Fibroblast of skin of back (primary cell): ENCODE measurements at regions not wholly inside any gene's neighbourhood (a gene's known extent, or its start where the extent isn't known, plus 50 kb on each side); places are given as distances from the start of the nearest gene placed in this dataset.
"Not testable (repeated sequence)": the region's sequence is repeated elsewhere in the genome, so short reads cannot be mapped to it uniquely, and the experiment has no call there.

ENCODE experiments used
- DNase-seq: peaks from one replicate; pipeline ENCODE4 v3.0.0-alpha.2; 2013

- DNase-seq = not testable (repeated sequence)
Measured at GRCh38 chr7:52573141-52573540, 462.3 kb upstream of the POM121L12 start.

- no peak for DNase-seq
Measured at GRCh38 chr7:52571026-52571425, 464.4 kb upstream of the POM121L12 start.

- no peak for DNase-seq
Measured at GRCh38 chr7:52569151-52569550, 466.3 kb upstream of the POM121L12 start.

- DNase-seq = no peak
Measured at GRCh38 chr7:52565974-52566373, 469.5 kb upstream of the POM121L12 start.

GRCh38 chr7:52555805-52556204 lies 479.6 kb upstream of the POM121L12 start:
- DNase-seq = no peak

- DNase-seq = no peak
Measured at GRCh38 chr7:52547308-52547910, 488.0 kb upstream of the POM121L12 start.

- not testable (repeated sequence) for DNase-seq
Measured at GRCh38 chr7:52541198-52541765, 494.2 kb upstream of the POM121L12 start.

GRCh38 chr7:52540041-52540440 lies 495.4 kb upstream of the POM121L12 start:
- peak; percentile 25 for DNase-seq

- no peak for DNase-seq
Measured at GRCh38 chr7:52539414-52539813, 496.0 kb upstream of the POM121L12 start.

- DNase-seq = no peak
Measured at GRCh38 chr7:52537051-52537450, 498.4 kb upstream of the POM121L12 start.

- DNase-seq = no peak
Measured at GRCh38 chr7:52525772-52526341, 509.6 kb upstream of the POM121L12 start.

GRCh38 chr7:52518869-52519268 lies 516.6 kb upstream of the POM121L12 start:
- no peak for DNase-seq

- DNase-seq = no peak
Measured at GRCh38 chr7:52512656-52513055, 522.8 kb upstream of the POM121L12 start.

- DNase-seq = no peak
Measured at GRCh38 chr7:52507546-52508255, 527.7 kb upstream of the POM121L12 start.

- DNase-seq = no peak
Measured at GRCh38 chr7:52506325-52506724, 529.1 kb upstream of the POM121L12 start.

GRCh38 chr7:52504561-52504960 lies 530.9 kb upstream of the POM121L12 start:
- no peak for DNase-seq

GRCh38 chr7:52502281-52502680 lies 533.2 kb upstream of the POM121L12 start:
- no peak for DNase-seq

- DNase-seq = no peak
Measured at GRCh38 chr7:52501696-52502095, 533.7 kb upstream of the POM121L12 start.

GRCh38 chr7:52500841-52501240 lies 534.6 kb upstream of the POM121L12 start:
- no peak for DNase-seq

GRCh38 chr7:52498366-52498765 lies 537.1 kb upstream of the POM121L12 start:
- DNase-seq = no peak

GRCh38 chr7:52486267-52486666 lies 549.2 kb upstream of the POM121L12 start:
- DNase-seq = no peak

- DNase-seq = peak; percentile 1
Measured at GRCh38 chr7:52482076-52482475, 553.4 kb upstream of the POM121L12 start.

- no peak for DNase-seq
Measured at GRCh38 chr7:52481571-52481970, 553.9 kb upstream of the POM121L12 start.

GRCh38 chr7:52479990-52480389 lies 555.4 kb upstream of the POM121L12 start:
- no peak for DNase-seq
